ENCODE measurements at regions not wholly inside any gene's neighbourhood (a gene's known extent, or its start where the extent isn't known, plus 50 kb on each side); places are given as distances from the start of the nearest gene placed in this dataset.

DNA sequence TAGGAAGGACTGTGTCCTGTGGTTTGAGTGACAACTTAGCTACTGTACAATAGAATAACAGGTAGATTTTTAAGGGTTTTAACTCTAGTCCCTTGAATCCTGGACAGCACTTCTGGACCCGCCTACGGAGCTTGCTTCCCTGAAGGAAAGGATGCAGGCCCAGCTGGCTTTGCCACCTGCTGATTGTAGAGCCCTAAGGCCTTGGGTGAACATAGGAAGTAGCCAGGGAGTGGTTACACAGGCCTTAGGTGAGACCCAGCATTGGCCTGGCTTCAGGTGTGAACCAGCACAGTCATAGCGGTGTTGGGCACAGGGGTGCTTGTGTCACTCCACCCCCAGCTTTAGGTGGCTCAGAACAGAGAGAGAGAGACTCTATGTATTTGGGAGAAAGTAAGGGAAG, 413.5 kb downstream of the GRIA2 start:
- no peak for DNase-seq

- no peak for DNase-seq
Measured at GRCh38 chr4:157616741-157617472, 396.4 kb downstream of the GRIA2 start.

DNA sequence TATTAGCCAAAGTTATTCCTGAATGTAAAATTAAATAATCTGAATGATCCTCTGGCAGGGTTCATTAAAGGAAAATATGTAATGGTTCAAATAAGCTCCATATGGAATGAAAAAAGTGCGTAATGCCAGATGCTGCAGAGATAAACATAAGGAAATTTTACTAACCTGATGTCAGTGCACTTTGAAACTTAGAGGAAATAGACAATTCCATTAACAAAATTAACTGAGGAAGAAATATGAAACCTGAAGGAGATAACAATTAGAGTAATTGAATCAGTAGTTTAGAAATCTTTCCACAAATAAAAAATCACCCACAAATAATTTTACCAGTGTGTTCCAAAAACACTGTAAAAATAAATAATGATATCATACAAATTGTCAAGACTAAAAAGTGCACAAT, 387.5 kb downstream of the GRIA2 start:
- no peak for DNase-seq

DNA sequence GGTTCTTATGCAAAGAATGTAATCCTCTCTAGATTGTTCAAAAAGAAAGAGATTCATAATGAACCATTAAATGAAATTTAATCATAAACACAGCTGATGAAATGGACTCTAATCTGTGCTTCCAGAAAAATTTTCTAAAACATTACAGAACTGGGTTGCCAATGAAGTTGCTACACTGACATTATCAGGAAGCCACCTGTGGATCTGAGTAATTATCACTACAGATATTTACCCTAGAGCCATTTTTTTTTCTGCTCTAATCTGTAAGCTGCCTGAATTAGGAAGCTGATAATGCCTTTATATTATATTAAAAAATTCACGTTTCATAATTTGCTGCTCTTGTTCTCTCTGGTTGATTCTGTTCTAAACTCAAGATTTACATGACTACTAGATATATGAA, 380.1 kb downstream of the GRIA2 start:
- DNase-seq, result no peak

DNA sequence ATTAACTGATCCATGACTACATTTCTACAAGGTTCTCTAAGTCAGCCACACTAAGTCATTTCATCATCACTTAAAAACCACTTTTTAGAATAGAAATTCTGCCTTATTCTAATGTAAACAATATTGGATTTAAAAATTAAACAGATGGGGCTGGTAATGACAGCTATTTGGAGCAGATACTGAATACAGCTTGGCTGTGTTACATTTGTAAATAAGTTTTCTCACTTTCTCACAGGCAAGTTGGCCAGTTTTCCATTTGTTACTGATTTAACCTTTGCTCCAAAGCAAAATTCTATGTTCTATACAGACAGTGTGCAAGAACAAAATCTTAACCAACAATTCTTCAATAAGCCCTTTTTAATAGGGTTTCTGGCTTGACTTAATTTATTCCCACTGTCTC, 370.7 kb downstream of the GRIA2 start:
- DNase-seq, result no peak

GRCh38 chr4:157590679-157591078, 370.2 kb downstream of the GRIA2 start:
- no peak for DNase-seq

- DNase-seq, result no peak
Measured at GRCh38 chr4:157587681-157588423, 367.3 kb downstream of the GRIA2 start.

DNA sequence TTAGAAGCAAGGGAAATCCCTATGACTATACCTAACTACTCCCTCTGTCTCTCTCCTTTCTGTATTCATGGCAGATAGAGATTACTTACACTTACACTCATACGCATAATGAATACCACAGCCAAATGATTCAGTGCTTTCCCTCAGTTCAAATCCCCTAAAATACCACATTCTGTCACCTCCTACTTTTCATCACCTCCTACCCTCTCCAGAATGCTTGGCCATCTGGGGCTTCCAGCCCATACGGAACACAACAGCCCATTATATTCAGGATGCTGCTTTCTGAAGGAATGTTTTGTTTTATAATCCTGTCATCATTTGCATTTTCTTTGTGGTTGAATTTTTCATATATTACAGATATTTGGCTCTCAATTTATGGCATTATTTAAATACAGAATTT, 361.6 kb downstream of the GRIA2 start:
- DNase-seq, result no peak

DNA sequence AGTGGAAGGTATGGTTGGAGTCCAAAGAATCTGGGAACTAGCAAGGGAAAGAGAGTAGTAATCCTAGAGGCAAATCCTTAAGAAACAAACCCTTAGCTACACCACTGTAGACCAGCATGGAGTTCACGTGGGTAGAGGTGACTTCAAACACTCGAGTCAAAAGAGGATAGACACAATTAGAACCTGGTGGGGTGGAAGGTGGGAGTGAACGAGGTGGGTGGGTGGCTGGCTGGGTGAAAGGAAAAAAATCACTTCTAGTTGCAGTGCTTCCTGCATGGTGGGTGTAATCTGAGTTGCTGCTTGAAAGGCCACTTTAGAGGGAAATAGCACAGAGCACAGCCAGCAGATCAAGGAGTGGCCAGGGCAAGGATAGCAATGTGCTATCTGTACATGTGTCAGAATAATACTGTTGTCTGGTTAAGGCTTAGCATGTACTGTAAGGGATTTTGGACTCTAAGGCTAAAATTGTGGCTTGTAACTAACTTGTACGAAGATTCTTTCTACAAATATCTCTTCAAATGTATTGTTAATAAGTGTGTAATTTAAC, 356.2 kb downstream of the GRIA2 start:
- DNase-seq, result no peak

DNA sequence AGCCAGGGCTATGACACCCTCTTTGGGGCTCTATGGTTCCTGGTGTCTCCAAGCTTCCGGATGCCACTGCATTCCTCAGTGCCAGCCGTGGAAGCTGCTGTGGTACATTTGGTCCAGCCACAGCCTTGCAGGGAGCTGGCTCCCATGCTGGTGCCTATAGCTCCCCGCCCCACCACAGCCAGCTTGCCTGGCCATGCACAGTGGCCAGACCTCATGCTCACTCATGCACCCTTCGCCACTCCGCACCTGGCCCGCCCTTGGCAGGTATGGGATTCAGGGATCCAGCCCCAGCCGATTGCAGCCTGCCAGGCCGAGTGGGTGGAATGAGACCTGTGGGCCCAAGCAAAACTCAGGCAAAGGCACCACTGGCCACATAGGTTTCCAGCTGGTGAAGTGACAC, 354.8 kb downstream of the GRIA2 start:
- DNase-seq, result no peak

DNA sequence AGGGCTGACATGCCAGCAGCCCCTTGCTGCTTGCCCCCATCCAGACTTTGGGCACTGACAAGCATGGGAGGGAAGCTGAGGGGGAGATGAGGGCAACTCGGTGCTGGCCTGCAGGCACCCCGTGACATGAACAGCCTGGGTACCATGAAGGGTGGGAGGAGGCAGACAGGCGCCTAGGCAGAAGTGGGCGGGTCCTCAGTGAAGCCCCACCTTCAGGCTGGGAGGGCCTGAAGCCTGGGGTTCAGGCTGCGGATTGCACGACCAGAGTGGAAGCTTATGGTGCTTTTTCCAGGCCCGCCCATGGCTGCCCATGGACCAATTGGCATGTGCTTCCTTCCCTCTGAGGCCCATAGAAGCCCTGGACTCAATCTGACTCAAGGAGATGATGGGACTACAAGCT, 354.1 kb downstream of the GRIA2 start:
- no peak for DNase-seq

DNA sequence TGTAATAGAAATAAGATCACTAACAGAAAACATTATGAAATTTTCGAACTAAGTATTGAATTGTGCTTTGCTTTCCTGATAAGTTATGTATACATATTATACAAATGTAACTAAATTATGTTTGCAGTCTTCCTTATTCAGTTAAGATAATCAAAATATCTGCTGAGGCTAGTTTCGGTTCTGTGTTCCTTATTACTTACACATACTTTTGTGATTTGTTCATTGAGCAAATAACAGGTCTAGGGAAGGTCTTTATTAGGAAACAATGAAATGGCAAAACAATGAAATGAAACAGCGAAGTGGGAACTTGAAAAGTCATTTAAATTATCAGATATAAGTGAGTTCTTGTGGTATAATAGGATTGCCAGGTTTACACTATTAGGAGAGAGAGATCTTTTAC, 352.4 kb downstream of the GRIA2 start:
- DNase-seq, result no peak

DNA sequence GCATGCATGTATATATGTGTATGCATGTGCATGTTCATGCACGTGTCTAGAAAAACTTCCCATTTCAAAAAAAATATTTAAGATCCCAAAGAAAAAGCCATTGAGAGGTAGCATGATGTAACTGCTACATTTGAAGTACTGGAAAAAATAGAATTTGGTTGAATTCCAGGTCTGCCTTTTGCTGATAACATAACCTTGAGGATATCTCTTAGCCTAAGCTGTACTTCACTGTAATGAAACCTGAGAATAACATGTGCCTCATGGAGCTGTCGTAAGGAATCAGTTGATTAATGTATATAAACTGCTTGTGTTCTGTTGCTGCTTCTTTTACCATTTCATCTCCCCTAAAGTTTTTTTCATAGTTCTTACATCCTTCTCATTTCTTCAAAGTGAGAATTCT, 351.8 kb downstream of the GRIA2 start:
- no peak for DNase-seq

DNA sequence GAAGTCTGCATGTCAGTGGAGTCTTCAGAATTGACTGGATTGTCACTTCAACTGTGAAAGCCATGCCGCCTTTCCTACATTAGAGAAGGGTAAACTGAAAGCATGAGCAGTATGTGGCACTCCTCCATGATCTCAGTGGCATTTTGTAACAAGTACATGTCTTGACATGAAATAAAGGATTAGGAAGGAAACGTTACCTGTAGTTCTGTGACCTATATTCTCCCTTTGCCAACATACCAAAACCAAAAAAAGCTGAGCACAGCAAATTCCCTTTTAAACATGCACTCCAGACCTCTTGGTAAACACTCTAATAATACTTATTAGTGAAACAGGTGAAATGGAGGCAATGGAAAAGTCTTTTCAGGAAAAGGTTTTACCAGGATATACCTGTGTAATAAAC, 344.2 kb downstream of the GRIA2 start:
- no peak for DNase-seq

- no peak for DNase-seq
Measured at GRCh38 chr4:157564218-157564617, 343.7 kb downstream of the GRIA2 start.

GRCh38 chr4:157558016-157558415, 337.5 kb downstream of the GRIA2 start:
- DNase-seq, result no peak

GRCh38 chr4:157550028-157550427, 329.5 kb downstream of the GRIA2 start:
- DNase-seq, result no peak

GRCh38 chr4:157527954-157528353, 307.4 kb downstream of the GRIA2 start:
- no peak for DNase-seq

DNA sequence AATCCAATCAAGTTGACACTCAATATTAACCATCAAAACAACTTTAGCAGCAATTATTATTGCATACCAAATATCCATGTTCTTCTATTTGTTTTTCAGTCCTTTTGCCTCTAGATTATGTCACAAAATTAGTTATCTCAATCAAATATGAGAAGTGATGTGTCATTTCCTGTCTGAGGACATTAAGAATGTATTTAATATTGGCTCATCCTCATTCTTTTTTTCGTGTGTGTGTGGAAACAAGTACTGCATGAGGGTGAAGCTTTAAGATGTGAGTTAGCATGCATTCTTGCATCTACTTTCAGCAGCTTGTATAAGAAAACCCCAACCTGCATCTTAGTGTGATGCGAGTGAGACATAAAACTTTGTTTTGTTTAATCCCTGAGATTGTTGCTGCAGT, 301.4 kb downstream of the GRIA2 start:
- DNase-seq, result no peak

GRCh38 chr4:157514711-157515110, 294.2 kb downstream of the GRIA2 start:
- DNase-seq, result no peak

- no peak for DNase-seq
Measured at GRCh38 chr4:157509341-157509740, 288.8 kb downstream of the GRIA2 start.

- DNase-seq, result no peak
Measured at GRCh38 chr4:157502656-157503055, 282.1 kb downstream of the GRIA2 start.

- no peak for DNase-seq
Measured at GRCh38 chr4:157459785-157460184, 239.3 kb downstream of the GRIA2 start.

- no peak for DNase-seq
Measured at GRCh38 chr4:157447195-157447594, 226.7 kb downstream of the GRIA2 start.
